Mucosa of descending colon (tissue), 3 donors: ENCODE measurements at regions not wholly inside any gene's neighbourhood (a gene's known extent, or its start where the extent isn't known, plus 50 kb on each side); places are given as distances from the start of the nearest gene placed in this dataset.

Experiments
- ATAC-seq: fragments of 200-7000 bp; cut with Tn5 transposase; one replicate; pipeline ENCODE4 v1.9.1; 2020; ENCODE audit warnings: mild to moderate bottlenecking, moderate library complexity
- DNase-seq, 3 donors: peaks; one replicate each; pipeline ENCODE4 v3.0.0-alpha.2; 2020
- H3K36me3 ChIP-seq: fragments of 200-600 bp; one replicate; pipeline ENCODE4 v1.8.0; 2021; ENCODE audit warnings: low read depth, mild to moderate bottlenecking
- H3K4me1 ChIP-seq: fragments of 200-600 bp; one replicate; pipeline ENCODE4 v1.8.0; 2021; ENCODE audit warnings: low read depth, mild to moderate bottlenecking
- H3K4me3 ChIP-seq: fragments of 200-600 bp; one replicate; pipeline ENCODE4 v1.8.0; 2021; ENCODE audit warnings: mild to moderate bottlenecking
- H3K9me3 ChIP-seq: fragments of 200-600 bp; one replicate; pipeline ENCODE4 v1.8.0; 2021; ENCODE audit warnings: mild to moderate bottlenecking
- intact Hi-C, 2 donors: fragments of 100-400 bp; cut with DNase I in 1 of 2; cut with micrococcal nuclease in 1 of 2; formaldehyde crosslinking; loops; one replicate each; pipeline versions ENCODE4 v1.11.0 to v1.11.1; 2022; cut with DNase I, micrococcal nuclease
- TF ChIP-seq, protein P1 (sequence below): fragments of 200-600 bp; IDR thresholded peaks from one replicate; pipeline ENCODE4 v1.8.0; 2022; ENCODE audit warnings: antibody characterized with exemption, mild to moderate bottlenecking
- donor health status: DM: no; HTN: no; CAD: no; lungs with moderate emphysema.
- donor health status: DM: no; HTN: no; CAD: no.
- donor health status: DM: no; HTN: yes; CAD: no.

DNA sequence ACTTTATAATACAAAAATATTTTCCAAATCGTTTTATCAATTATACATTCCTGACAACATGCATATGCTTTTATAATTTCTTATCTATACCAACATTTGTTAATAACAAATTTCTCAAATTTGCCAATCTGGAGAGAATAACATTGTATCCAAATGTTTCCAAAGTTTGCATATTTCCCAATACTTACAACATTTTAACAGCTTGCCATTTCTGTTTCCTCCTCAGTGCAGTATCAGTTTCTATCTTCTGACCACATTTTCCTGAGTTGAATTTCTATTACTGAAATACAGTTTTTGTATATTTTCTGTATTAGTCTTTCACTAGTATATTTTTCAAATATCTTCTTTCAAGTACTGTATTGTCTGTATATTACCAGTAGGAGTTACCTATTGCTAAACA lies 1594.3 kb downstream of the PLA2G4A start:
- Histone ChIP-seq H3K4me1 (no peaks in the 10 kb centered on the region), H3K36me3 (no peaks in the 10 kb centered on the region), H3K4me3 (no peak overlapping the region), H3K9me3 (peaks cover 2% of the 10 kb centered on the region)
- TF ChIP-seq, protein P1, sequence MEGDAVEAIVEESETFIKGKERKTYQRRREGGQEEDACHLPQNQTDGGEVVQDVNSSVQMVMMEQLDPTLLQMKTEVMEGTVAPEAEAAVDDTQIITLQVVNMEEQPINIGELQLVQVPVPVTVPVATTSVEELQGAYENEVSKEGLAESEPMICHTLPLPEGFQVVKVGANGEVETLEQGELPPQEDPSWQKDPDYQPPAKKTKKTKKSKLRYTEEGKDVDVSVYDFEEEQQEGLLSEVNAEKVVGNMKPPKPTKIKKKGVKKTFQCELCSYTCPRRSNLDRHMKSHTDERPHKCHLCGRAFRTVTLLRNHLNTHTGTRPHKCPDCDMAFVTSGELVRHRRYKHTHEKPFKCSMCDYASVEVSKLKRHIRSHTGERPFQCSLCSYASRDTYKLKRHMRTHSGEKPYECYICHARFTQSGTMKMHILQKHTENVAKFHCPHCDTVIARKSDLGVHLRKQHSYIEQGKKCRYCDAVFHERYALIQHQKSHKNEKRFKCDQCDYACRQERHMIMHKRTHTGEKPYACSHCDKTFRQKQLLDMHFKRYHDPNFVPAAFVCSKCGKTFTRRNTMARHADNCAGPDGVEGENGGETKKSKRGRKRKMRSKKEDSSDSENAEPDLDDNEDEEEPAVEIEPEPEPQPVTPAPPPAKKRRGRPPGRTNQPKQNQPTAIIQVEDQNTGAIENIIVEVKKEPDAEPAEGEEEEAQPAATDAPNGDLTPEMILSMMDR = no peak
- ATAC-seq (no peak), DNase-seq (no peak)
- intact Hi-C loops = no loop called here

DNA sequence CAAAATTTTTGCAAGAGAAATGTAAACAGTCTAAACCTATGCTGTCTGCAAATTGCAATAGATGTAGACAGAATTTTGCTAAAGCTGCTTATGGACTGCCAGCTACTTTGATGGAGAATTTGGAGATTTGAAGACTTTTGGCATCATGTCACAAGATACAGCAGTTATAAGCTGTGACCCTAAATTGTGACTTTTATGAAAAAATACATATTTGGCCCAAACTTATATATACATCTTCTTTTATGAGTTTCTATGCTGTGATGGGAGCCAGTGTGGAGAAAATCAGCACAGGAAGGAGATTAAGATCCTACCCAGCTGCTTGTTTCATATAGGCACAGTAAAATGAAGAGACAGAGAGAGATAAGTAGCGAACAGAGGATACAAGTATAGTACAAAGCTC lies 1595.4 kb downstream of the PLA2G4A start:
- ATAC-seq (no peak), DNase-seq (no peak)
- Histone ChIP-seq H3K4me1 (no peaks in the 10 kb centered on the region), H3K36me3 (no peaks in the 10 kb centered on the region), H3K9me3 (no peaks in the 10 kb centered on the region), H3K4me3 (no peak overlapping the region)
- TF ChIP-seq, protein P1 = no peak
- intact Hi-C loops = no loop called here

DNA sequence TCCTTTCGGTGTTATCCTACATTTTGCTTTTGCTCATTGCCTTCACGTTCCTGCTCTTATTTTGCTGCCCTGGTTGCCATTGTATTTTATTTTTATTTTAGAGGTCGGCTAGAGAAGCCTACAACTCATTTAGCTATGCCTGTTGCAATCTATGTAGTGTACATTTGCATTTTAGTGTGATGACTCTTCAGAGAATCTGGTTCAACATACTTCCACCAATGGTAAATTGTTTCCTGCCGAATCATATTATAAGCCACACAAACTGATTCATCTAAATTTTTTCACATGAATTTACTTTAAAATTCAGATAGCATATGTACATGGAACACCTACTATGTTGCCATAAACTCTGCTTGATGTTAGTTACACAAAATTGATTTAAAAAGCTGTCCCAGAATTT lies 1596.9 kb downstream of the PLA2G4A start:
- intact Hi-C loops = no loop called here
- Histone ChIP-seq H3K9me3 (no peaks in the 10 kb centered on the region), H3K4me1 (no peaks in the 10 kb centered on the region), H3K4me3 (no peak overlapping the region), H3K36me3 (no peaks in the 10 kb centered on the region)
- ATAC-seq (no peak), DNase-seq (no peak)
- TF ChIP-seq, protein P1 = no peak

DNA sequence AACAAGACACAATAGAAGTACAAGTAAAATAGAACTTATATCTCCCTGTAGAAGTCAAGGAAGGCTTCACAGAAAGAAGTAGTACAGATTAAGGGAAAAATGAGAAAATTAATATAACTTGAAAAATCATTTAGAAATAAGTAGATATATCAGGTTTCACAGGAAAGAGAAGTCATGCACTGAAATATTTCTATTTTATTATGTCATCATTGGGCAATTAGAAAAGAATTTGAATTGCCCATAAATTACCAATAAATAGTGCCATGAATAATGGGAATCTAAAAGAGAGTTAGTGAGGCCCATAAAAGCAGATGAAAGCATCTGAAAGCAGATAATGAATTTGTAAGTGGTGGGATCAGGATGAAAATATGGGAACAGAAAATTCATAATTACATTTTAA lies 1597.8 kb downstream of the PLA2G4A start:
- Histone ChIP-seq H3K9me3 (no peaks in the 10 kb centered on the region), H3K4me3 (no peak overlapping the region), H3K36me3 (no peaks in the 10 kb centered on the region), H3K4me1 (no peaks in the 10 kb centered on the region)
- DNase-seq (no peak), ATAC-seq (no peak)
- TF ChIP-seq, protein P1 = no peak
- intact Hi-C loops = no loop called here

DNA sequence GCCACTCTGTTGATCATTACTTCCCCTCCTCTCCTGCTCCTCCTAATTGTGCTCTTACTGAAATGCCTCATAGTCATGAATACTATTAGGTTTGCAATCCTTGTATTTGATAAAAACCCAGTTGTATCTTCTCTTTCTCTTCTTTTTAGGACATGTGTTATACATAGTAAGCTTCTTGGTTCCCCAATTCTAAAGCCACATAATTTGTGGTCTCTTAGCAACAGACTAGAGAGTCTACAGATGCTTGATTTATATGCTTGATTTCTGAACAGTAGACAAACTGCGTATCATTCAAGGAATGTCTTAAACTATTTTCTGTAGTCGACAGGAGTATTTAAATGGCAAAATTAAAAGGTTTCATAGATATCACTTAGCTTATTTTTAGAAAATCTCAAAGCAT lies 1598.9 kb downstream of the PLA2G4A start:
- no peak for ATAC-seq
- no peak for DNase-seq
- intact Hi-C loops = no loop called here
- TF ChIP-seq, protein P1 = no peak
- H3K4me3 ChIP-seq = no peak overlapping the region
- no peaks in the 10 kb centered on the region for H3K36me3 ChIP-seq
- no peaks in the 10 kb centered on the region for H3K4me1 ChIP-seq
- no peaks in the 10 kb centered on the region for H3K9me3 ChIP-seq

DNA sequence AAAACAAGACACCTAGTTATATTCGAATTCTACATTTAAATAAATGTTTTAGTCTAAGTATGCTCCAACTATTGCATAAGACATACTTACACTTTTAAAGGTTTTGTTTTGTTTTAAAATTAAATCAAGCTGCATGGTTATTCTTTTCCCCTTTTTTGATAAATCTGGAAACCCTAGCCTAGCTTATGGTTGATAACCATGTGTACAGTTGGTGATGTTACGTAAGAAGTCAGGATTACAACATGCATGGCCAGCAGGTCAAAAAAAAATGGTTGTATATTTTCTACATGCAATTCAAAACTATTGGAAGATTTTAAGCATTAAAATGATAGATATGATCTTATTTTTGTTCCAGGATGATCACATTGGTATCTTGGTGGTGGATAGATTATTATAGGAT lies 1600.6 kb downstream of the PLA2G4A start:
- ATAC-seq (no peak), DNase-seq (no peak)
- H3K4me1 ChIP-seq = no peaks in the 10 kb centered on the region
- no peaks in the 10 kb centered on the region for H3K36me3 ChIP-seq
- TF ChIP-seq, protein P1 = no peak
- intact Hi-C loops = no loop called here
- H3K4me3 ChIP-seq = no peak overlapping the region
- no peaks in the 10 kb centered on the region for H3K9me3 ChIP-seq
